Stimulated activated CD8-positive, alpha-beta memory T cell treated with anti-CD3 and anti-CD28 coated beads, Interleukin-7, amount 100 ng/mL, for 1 hour (primary cell): ENCODE measurements at regions not wholly inside any gene's neighbourhood (a gene's known extent, or its start where the extent isn't known, plus 50 kb on each side); places are given as distances from the start of the nearest gene placed in this dataset.

Experiments used
- DNase-seq, 2 donors: peaks; one replicate each; pipeline ENCODE4 v3.0.0-alpha.2; 2020; ENCODE audit warnings: low read depth in 2 of 2

DNA sequence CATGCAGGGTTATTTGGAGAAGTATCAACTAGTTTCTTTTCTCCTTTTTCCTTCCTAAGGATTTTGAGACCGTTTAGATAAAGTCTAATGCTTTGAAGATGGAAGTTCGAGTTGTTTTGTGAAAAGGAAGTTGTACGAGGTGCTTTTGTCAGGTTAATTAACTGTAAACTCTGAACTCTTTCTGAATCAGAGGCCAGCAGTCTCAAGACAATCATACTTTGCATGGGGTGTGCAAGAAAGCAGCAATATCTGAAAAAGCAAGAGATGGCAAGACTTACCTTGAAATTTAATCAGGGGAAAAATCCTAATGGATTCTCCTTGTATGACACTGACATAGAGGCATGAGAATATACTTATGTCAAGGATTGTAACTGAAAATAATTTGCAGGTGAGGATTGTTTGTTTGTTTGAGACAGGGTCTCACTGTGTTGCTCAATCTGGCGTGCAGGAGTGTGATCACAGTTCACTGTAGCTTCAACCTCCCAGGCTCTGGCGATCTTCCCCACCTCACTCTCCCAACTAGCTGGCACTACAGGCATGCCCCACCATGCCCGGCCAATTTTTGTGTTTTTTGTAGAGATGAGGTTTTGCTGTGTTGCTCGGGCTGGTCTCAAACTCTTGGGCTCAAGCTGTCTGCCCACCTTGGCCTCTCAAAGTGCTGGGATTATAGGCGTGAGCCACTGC, 170.2 kb upstream of the HMGA2 start:
- DNase-seq, result no peak

DNA sequence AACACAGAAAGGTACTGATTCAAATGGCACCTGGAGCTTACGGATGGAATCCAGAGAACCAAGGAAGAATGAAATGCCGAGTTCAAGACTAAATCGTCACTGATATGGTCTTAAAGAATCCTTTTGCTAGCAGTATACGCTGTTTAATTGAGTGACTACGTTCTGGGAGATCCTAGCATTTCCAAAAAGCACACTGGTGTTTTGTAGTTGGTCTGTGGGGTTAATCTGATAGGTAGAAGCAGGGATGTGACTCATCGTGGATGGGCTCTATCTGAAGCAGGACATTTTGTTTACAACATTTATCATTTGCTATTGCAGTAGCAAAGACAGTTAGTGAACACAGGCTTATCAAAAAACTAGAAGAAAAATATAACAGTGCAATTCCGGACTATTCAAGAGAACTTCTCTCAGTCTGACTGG, 169.2 kb upstream of the HMGA2 start:
- no peak for DNase-seq

DNA sequence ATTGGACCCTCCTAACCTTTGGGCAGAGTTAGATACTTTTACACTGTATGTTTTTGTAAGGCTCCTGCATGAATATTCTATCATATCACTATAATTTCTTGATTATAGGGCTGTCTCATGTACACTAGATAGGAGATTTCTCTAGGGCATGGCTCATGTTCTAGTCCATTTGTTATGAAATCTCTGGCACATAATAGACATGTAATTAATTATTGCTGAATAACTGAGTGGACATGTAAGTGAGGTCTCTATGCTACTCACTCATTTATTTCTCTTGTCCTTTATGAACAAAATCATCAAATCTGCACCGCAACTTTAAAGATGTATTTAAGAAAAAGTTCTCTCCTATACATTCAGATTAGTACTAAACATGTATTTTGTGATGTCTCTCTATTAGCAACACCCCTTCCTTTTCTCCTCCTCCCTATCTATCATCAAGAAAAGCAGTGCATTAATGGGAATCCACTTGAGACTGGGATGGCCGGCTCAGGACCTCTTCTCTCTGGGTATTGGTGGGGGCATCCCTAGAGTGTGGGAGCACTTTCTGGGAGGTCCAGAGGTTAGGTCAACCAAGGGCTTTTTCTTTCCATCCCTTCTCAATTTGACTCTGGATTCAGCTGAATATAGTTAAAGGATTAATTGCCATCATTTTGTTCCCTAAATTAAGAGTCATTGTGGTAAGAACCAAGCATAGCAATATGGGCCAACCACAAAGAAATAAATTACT, 168.0 kb upstream of the HMGA2 start:
- DNase-seq, result no peak

DNA sequence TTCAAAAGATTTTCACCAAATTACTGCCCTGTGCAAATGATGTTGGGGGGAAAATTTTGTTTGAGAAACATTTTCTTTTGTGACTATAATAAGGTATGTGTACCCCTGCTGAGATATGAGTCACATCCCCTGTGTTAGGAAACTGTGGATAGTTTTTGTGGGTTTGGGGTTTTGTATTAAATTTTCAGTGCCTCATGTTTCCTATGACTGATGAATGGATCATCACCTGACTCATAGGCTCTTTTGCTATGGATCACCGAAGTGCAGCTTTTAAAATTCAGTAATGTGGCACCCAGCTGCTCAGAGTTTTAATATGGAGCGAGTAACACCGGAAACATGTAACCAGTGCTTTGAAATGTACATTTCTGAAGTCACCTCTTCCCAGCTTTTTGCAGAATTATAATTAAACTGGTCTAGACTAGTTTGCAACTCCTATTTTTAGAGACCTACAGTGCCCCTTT, 167.4 kb upstream of the HMGA2 start:
- DNase-seq, result no peak

DNA sequence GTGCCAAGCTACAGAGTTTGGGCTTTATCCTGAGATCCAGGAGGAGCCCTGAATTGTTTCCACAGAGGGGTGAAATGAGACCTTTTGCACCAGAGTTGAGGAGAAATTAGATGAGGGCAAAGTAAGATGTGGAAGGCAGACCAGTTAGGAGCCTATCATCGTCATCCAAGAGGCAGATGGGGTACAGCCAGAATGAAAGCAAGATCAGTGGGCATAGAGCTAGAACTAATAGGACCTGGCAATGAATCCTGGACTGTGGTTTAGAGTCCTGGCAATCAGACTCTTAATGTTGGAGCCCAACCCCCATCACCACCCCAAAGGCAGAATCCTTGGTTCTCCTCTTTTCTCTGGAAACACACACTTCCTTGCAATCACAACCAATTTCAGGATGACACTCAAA, 166.6 kb upstream of the HMGA2 start:
- no peak for DNase-seq

DNA sequence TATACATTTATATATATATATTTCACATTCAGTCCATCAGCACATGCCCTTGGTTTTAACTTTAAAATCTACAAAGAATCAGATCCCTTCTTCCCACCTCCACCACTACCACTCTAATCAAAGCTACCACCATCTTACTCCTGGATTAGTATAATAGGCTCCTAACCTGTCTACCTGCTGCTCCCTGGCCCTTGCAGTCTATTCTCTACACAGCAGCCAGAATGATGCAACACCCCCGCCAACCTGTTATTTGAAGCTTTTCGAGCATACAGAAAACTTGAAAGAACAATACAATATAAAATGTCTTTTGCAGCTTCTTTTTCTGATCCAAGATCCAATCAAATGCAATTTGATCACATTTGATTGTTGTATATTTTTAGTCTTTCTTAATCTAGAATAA, 165.9 kb upstream of the HMGA2 start:
- DNase-seq, result no peak

DNA sequence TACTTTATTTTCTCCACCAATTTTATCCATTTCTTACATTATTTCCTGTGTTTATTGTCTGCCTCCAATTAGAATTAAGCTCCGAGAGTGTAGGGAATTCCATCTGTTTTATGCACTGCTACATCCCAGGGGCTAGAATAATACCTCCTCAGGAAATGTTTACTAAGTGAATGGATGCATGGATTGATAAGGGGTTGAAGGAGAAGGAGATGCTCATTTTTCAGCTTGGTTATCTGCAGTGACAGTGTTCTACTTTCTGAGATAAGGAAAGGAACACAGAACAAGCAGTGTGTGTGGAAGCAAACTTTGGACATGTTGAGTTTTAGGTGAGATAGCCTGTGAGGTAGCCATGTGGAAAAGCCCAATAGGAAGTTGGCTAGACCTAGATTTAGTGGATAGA, 164.6 kb upstream of the HMGA2 start:
- no peak for DNase-seq

DNA sequence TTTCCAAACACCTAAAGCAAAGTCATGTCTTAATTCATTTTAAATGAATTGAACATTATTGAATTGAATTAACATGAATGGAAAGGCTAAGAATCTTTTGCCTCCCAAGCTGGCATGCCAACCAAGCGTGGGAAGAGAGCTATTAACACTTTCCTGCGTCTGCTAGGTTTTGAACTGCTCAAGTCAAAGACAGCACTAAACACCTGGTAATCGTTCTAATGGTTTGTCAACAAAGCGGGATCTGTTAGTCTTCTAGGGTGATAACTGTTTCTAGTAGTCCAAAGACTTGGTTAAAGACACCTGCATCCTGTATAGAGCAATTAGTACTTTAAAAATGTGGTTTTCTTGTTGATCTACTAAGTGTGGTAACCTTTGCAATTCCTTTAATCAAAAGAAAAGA, 164.2 kb upstream of the HMGA2 start:
- DNase-seq, result no peak

DNA sequence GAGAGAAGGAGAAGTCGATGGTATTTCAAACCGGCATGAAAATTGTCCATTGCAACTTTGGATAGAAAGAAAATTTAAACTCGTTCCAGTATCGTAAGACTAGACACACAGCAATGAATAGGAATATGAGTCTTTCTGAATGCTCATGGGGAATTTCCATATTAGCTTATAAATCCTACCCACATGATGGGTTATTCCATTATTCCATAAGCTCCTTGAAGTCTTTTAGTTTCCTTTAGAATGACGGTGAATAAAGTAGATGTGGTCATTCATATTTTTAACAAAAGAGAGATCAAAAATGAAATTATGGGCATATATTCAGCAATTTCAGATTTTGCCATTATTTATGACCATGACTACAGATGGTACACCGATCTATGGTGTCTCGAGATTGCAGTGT, 163.4 kb upstream of the HMGA2 start:
- no peak for DNase-seq

DNA sequence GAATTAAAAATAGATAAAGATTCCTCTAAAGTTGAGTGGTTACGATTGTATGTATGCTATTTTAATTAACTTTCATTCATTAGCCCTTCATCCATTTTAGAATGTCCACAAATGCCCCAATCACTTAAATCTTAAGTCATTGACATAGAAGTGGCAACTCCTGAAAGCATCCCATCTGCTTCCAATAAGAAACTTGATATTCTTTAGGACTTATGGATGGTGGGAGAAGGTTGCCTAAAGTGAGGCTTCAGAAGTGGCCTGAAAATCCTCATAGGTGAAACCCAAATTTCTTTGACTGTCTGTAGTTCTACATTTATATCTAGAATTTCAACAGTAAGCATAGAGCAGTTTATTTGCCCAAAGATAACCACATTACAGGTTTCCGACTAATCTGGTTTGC, 161.7 kb upstream of the HMGA2 start:
- no peak for DNase-seq

DNA sequence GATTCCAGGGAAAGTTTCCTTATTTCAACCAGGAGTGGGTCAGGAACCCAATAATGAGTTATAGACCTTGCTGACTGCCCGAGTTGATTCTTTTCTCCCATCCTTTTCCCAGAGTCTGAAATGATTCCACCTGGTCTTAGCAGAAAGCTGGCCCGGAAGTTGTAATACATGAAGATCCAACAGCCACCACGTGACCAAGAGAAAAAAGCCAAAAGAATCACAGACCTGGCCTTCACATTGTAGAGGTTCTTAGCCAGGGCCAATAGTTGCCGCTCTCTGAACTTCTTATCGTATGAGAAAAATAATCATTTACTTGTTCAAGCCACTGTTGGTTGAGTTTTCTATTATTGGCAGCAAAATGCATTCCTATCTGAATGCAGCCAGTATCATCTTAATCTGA, 161.2 kb upstream of the HMGA2 start:
- no peak for DNase-seq

DNA sequence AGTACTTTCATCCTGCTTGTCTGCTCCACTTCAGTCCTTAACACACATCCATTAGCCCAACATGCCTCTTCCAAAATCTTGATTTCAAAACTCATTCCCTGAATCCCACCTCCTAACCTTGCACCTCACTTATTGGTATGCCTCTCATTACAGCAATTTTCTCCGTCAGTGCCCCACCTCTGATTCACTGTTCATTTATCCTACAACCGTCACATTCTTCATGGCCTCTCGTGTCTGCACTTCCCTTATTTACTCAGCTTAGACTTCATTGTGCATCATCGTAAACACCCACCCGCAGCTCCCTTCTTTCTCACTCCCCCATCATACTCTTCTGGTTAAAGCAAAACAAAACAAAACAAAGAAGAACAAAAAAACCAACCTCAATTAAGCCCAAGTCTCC, 160.6 kb upstream of the HMGA2 start:
- no peak for DNase-seq

DNA sequence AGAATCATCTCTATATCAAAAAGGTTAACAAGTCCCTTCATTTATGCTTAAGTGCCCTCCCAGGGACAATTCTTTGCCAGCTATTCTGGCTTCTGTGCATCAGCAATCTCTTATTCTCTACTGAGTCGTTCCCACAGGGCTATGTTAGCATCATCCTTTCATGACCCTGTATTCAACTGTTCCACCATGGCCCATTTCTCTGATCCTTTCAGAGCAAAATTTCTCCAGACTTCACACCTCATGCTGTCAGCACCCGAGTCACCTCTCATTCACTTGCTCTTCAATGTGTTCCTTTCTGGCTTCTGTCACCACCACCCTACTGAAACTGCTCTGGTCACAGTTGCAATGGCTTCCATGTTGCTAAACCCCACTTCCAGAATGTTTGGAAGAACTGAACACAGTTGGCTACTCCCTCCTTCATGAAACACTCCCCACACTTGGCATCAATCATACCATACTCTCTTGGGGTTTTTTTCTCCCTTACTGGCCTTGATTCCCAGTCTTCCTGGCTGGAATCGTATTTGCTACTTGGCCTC, 159.5 kb upstream of the HMGA2 start:
- no peak for DNase-seq

DNA sequence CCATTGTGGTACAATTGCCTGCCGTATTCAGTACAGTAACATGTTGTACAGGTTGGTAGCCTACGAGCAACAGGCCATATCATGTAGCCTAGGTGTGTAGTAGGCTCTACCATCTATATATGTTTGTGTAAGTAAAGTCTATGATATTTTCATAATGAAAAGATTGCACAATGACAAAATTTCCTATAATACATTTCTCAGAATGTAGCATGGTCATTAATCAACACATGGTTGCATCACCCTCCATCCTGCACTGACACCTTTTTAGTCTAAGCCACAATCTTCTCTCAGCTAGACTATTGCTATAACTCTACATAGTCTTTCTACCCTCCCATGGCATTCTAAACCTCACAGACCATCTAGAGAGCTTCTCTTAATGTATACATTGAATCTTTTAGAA, 158.5 kb upstream of the HMGA2 start:
- DNase-seq, result no peak

DNA sequence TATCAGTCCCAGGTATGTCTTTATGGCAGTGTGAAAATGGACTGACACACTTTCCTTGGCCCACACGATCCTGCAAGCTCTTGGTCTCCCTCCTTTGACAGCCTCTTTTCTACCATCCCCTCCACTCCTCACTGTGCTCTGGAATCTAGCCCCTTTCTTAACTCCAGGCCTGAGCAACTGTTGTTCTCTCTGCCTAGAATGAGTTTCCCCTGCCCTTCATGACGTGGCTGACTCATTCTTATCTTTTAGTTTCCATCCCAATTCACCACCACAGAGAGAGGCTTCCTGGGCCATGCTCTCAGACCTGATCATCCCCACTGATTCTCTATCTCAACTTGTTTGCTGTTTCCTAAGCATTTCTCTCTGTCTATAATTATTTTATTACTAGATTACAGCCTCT, 157.4 kb upstream of the HMGA2 start:
- DNase-seq, result no peak

DNA sequence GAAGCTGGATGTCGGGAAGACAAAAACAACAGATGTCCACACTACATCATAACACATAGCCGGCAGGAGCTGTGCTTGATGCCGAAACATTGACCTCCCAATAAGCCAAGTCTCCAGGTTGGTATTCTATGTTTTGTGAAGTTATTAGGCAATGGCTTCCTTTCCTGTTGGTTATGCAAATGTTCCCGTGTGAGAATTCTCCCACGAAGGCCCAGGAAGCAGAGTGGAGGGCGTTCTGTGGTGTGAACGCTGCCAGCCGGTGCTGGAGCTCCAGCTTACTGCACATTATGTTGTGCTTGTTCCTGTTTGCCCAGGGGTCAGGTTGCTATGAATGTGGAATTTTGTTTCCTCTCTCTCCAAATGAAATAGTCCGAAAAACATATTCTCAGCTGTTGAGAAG, 156.4 kb upstream of the HMGA2 start:
- DNase-seq, result no peak

DNA sequence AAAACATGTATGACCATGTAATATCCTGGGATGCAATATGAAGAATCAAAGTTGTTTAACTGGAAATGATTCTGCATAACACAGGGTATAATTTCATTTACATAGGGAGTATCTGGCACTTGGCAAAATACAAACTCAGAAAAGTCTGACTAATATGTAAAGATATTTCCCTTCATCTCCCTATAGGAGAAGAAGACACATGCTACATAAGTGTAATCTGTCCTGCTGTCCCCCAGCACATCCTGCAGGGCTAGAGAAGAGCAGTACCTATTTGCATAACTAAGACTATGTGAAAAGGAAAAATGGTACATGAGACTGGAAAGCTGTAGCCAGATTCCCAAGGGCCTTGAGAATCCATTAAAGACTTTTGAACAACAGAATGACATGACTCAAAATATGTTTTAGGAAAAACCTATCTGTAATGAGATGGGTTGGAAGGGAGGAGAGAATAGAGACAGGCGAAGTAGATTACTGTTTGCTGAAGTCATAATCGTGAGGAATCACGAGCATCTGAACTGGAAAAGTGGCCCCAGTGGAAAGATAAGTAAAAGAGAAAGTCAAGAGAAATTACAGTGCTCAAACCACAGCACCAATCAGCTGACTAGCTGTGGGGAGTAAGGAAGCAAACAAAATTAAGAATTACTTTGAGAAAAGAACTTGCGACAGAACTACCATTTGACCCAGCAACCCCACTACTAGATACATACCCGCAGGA, 155.1 kb upstream of the HMGA2 start:
- DNase-seq, result no peak

DNA sequence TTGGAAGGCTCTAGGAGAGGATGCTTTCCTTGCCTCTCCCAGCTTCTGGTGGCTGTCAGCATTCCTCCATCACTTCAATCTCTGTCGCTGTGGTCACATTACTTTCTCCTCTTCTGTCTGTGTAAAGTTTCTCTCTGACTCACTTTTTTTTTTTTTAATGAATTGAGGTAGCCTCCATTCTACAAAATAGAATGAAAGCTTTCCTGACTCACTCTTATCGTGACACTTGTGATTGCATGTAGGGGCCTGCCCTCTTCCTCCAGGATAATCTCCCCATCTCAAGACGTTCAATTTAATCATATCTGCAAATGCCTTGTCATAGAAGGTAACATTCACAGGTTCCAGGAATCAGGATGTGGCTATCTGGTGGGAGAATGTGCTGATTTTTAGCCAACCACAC, 153.5 kb upstream of the HMGA2 start:
- no peak for DNase-seq

DNA sequence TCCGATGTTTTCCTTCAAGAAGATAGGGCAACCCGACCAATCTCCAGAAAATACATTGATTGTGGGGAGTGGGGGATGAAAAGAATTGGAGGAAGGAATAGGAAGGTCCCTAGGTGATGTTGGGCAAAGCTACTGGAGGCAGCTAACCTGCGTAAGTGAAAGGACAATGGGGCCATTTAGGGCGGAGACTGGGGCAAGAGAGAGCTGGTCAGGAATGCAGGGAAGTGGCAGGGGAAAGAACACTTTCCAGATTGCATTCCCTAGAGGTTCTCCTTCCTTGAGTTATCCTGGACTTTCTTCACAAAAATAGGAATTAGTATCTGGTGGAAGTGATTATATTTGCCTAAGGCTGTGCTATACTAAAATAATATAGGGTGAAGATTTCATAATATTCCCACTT, 151.8 kb upstream of the HMGA2 start:
- DNase-seq, result no peak

DNA sequence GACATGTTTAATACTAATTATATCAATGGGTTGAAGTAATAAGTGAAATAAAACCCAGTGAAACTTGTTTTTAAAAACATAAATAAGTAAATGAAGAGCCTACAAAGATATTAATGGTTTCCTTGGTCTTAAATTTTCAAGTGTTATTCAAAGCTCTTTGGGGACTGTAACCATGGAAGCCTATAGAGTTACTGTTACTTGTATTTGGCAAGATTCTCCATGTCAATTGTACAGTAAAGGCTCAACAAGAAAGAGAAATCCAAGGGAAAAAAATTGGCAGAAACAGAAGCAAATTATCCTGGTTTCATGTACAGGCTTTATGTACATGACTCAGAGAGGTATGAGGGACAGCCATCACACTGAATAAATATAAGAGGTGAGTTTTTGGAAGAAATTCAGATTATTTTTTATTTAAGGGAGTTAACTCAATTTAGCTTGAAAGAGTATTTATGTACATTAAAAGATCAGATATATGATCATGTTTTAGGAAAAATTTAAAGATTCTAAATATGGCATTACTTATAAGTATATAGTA, 151.1 kb upstream of the HMGA2 start:
- DNase-seq, result no peak

DNA sequence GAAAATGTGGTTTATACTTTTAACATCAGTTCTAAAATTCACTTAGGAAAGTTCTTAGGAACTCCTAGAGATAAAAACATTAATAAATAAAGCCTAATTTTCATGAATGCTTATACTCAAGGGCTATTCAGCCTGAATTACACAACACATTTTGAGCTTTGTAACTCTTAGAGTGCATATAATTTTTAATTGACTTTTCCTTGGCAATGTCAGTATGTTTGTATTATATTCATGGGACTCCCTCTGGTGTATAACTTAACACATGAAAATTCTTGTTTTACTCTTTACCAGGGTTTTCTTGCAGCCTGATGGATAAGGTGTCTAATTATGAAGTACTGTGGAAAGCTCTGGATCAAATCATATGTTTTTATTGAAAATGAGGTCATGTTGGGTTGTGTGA, 150.6 kb upstream of the HMGA2 start:
- DNase-seq, result no peak

DNA sequence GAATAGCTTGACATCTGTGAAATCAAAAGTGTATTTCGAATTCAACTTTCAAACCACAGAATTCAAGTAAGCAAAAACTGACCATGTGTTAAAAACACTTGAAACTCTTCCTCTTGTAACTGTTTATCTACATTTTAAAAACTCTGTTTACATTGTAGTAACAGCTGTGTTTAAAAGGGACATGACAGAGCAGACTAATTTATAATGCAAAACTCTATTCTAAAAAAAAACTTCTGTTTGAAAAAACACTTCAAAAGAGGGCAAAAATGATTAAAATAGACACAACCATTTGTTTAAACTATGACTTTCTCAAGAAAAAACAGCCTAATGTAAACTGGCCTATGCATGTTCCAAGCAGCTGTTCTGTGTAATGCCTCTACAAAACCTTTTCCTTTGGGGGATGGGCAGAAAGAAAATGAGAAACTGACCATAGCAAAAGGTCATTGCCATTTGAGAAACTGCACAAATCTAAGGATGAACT, 149.1 kb upstream of the HMGA2 start:
- DNase-seq, result no peak
